ENCODE measurements at regions not wholly inside any gene's neighbourhood (a gene's known extent, or its start where the extent isn't known, plus 50 kb on each side); places are given as distances from the start of the nearest gene placed in this dataset.

GRCh38 chr10:90328459-90328858, 529.4 kb downstream of the HTR7 start:
- H3K27ac Mint-ChIP-seq = no peak overlapping the region
- peaks cover 3% of the 10 kb centered on the region for H3K27me3 Mint-ChIP-seq (ENCODE audit: low read depth)
- H3K4me1 Mint-ChIP-seq = peaks cover 8% of the 10 kb centered on the region
- no peak for TF ChIP-seq CTCF (IDR thresholded peaks at IDR 0.05; ENCODE audit: unreplicated experiment in 3 of 3)
- H3K36me3 Mint-ChIP-seq (ENCODE audit: low read depth) = no peaks in the 10 kb centered on the region
- no peaks in the 10 kb centered on the region for H3K9me3 Mint-ChIP-seq
- H3K4me3 Mint-ChIP-seq = no peak overlapping the region

- no peak overlapping the region for H3K27ac Mint-ChIP-seq
- peaks cover 3% of the 10 kb centered on the region for H3K27me3 Mint-ChIP-seq (ENCODE audit: low read depth)
- H3K9me3 Mint-ChIP-seq = no peaks in the 10 kb centered on the region
- peaks cover 4% of the 10 kb centered on the region for H3K4me1 Mint-ChIP-seq
- no peak for TF ChIP-seq CTCF (IDR thresholded peaks at IDR 0.05; ENCODE audit: unreplicated experiment in 3 of 3)
- no peak overlapping the region for H3K4me3 Mint-ChIP-seq
- no peaks in the 10 kb centered on the region for H3K36me3 Mint-ChIP-seq (ENCODE audit: low read depth)
Observed at GRCh38 chr10:90328896-90329295, 528.9 kb downstream of the HTR7 start.

- Mint-ChIP-seq H3K36me3 (ENCODE audit: low read depth) (no peaks in the 10 kb centered on the region), H3K9me3 (no peaks in the 10 kb centered on the region), H3K4me1 (no peaks in the 10 kb centered on the region), H3K27me3 (ENCODE audit: low read depth) (no peaks in the 10 kb centered on the region), H3K4me3 (no peak overlapping the region), H3K27ac (no peak overlapping the region)
- no peak for TF ChIP-seq CTCF (IDR thresholded peaks at IDR 0.05; ENCODE audit: unreplicated experiment in 3 of 3)
Observed at GRCh38 chr10:90337316-90337715, 520.5 kb downstream of the HTR7 start.

GRCh38 chr10:90342480-90342879, 515.4 kb downstream of the HTR7 start:
- Mint-ChIP-seq H3K4me1 (no peaks in the 10 kb centered on the region), H3K4me3 (no peak overlapping the region)

GRCh38 chr10:90344226-90344625, 513.6 kb downstream of the HTR7 start:
- H3K36me3 Mint-ChIP-seq (ENCODE audit: low read depth) = no peaks in the 10 kb centered on the region
- H3K27ac Mint-ChIP-seq = no peak overlapping the region
- no peak overlapping the region for H3K4me3 Mint-ChIP-seq
- no peak for TF ChIP-seq CTCF (IDR thresholded peaks at IDR 0.05; ENCODE audit: unreplicated experiment in 3 of 3)
- no peaks in the 10 kb centered on the region for H3K9me3 Mint-ChIP-seq
- H3K27me3 Mint-ChIP-seq (ENCODE audit: low read depth) = no peaks in the 10 kb centered on the region
- H3K4me1 Mint-ChIP-seq = no peaks in the 10 kb centered on the region

More at GRCh38 chr10:90342480-90342879, 515.4 kb downstream of the HTR7 start:
- Mint-ChIP-seq H3K9me3 (no peaks in the 10 kb centered on the region), H3K27me3 (ENCODE audit: low read depth) (no peaks in the 10 kb centered on the region), H3K36me3 (ENCODE audit: low read depth) (no peaks in the 10 kb centered on the region), H3K27ac (no peak overlapping the region)
- TF ChIP-seq CTCF (IDR thresholded peaks at IDR 0.05; ENCODE audit: unreplicated experiment in 3 of 3) = no peak

- Mint-ChIP-seq H3K4me1 (no peaks in the 10 kb centered on the region), H3K27ac (no peak overlapping the region), H3K9me3 (no peaks in the 10 kb centered on the region), H3K4me3 (no peak overlapping the region), H3K27me3 (ENCODE audit: low read depth) (no peaks in the 10 kb centered on the region), H3K36me3 (ENCODE audit: low read depth) (no peaks in the 10 kb centered on the region)
- no peak for TF ChIP-seq CTCF (IDR thresholded peaks at IDR 0.05; ENCODE audit: unreplicated experiment in 3 of 3)
Observed at GRCh38 chr10:90347239-90347638, 510.6 kb downstream of the HTR7 start.
